H1 (cell line): ENCODE measurements at regions not wholly inside any gene's neighbourhood (a gene's known extent, or its start where the extent isn't known, plus 50 kb on each side); places are given as distances from the start of the nearest gene placed in this dataset.

ENCODE experiments used
- CTCF ChIA-PET: fragments of 300-600 bp; sonication (Branson Sonifier 250); formaldehyde crosslinking; loops from one replicate; lab custom pipeline; 2021; ENCODE audit not compliant: partially characterized antibody; lab: Charles Lee
- POLR2A ChIA-PET: fragments of 300-600 bp; sonication (Branson Sonifier 250); formaldehyde crosslinking; loops from one replicate; lab custom pipeline; 2021; ENCODE audit warnings: inconsistent platforms; ENCODE audit not compliant: partially characterized antibody; lab: Charles Lee
- DNase-seq, 2 experiments: peaks; one replicate each; pipeline versions ENCODE4 v3.0.0 to v3.0.0-alpha.2; 2010 to 2022; ENCODE audit warnings: low spot score in 2 of 2, low read depth in 1 of 2, mixed read lengths in 1 of 2
- FAIRE-seq: peaks from 2 replicates; lab custom pipeline; 2011; peaks lifted over from hg19 to GRCh38; lab: Jason Lieb, UNC
- H2AFZ ChIP-seq: 2 replicates; pipeline ENCODE4 v1.8.1; 2012; ENCODE audit warnings: low read length, inconsistent platforms
- H2AK5ac ChIP-seq: 2 replicates; pipeline ENCODE4 v1.6.1; 2013; ENCODE audit warnings: low read depth, low read length
- H2BK120ac ChIP-seq: replicated peaks from 2 replicates; pipeline ENCODE3; 2013; ENCODE audit warnings: low read depth, low read length, inconsistent platforms
- H2BK12ac ChIP-seq: 2 replicates; pipeline ENCODE4 v1.6.1; 2013; ENCODE audit warnings: low read depth, low read length
- H2BK15ac ChIP-seq: 2 replicates; pipeline ENCODE4 v1.6.1; 2013; ENCODE audit warnings: low read length
- H2BK20ac ChIP-seq: 2 replicates; pipeline ENCODE4 v1.6.1; 2013; ENCODE audit warnings: low read length
- H2BK5ac ChIP-seq: 2 replicates; pipeline ENCODE4 v1.6.1; 2013; ENCODE audit warnings: low read depth, low read length
- H3K14ac ChIP-seq: 2 replicates; pipeline ENCODE4 v1.6.1; 2013; ENCODE audit warnings: inconsistent platforms; ENCODE audit not compliant: insufficient read length
- H3K18ac ChIP-seq: 2 replicates; pipeline ENCODE4 v1.6.1; 2013; ENCODE audit warnings: low read length; ENCODE audit errors: extremely low read depth
- H3K23ac ChIP-seq: 2 replicates; pipeline ENCODE4 v1.6.1; 2013; ENCODE audit warnings: inconsistent platforms; ENCODE audit not compliant: insufficient read length
- H3K23me2 ChIP-seq: 2 replicates; pipeline ENCODE4 v1.6.1; 2013; ENCODE audit warnings: low read depth, low read length
- H3K27ac ChIP-seq: 2 replicates; pipeline ENCODE4 v1.6.1; 2011; ENCODE audit warnings: low read depth, low read length, inconsistent platforms
- H3K27me3 ChIP-seq, 4 experiments: replicated peaks in 1 of 4; 1 replicate in 1 of 4; 2 replicates in 3 of 4; pipeline versions ENCODE4 v1.6.1 to v1.8.1; 2011 to 2013; ENCODE audit warnings: low read length in 3 of 4, mild to moderate bottlenecking in 3 of 4, inconsistent platforms in 2 of 4, mixed read lengths in 2 of 4, moderate library complexity in 1 of 4; ENCODE audit not compliant: control insufficient read depth in 3 of 4, insufficient read depth in 3 of 4; ENCODE audit errors: extremely low read depth in 1 of 4
- H3K36me3 ChIP-seq, 4 experiments: 2 replicates each; pipeline versions ENCODE4 v1.6.1 to v1.8.1; 2011 to 2013; ENCODE audit warnings: mild to moderate bottlenecking in 4 of 4, low read length in 3 of 4, moderate library complexity in 2 of 4, control low read depth in 1 of 4, inconsistent platforms in 1 of 4; ENCODE audit not compliant: insufficient read depth in 4 of 4, control insufficient read depth in 2 of 4
- H3K4ac ChIP-seq: replicated peaks from 2 replicates; pipeline ENCODE3; 2013; ENCODE audit warnings: low read length, low read depth, mixed read lengths, inconsistent platforms; ENCODE audit not compliant: insufficient read length
- H3K4me1 ChIP-seq, 4 experiments: replicated peaks in 1 of 4; 1 replicate in 1 of 4; 2 replicates in 3 of 4; pipeline versions ENCODE4 v1.6.1 to v1.8.1; 2011 to 2013; ENCODE audit warnings: low read length in 3 of 4, inconsistent platforms in 2 of 4, mixed read lengths in 1 of 4; ENCODE audit not compliant: insufficient read depth in 4 of 4, control insufficient read depth in 3 of 4
- H3K4me2 ChIP-seq, 2 experiments: 2 replicates each; pipeline versions ENCODE4 v1.6.1 to v1.8.1; 2011 to 2013; ENCODE audit warnings: low read depth in 2 of 2, low read length in 2 of 2, control low read depth in 1 of 2, inconsistent platforms in 1 of 2, mild to moderate bottlenecking in 1 of 2; ENCODE audit not compliant: insufficient read depth in 1 of 2
- H3K4me3 ChIP-seq, 4 experiments: fragments of 200-600, 300-600 bp in 1 of 4; sonication (generic), shearing (Covaris generic), sonication (Bioruptor Twin) in 1 of 4; 2 replicates each; pipeline versions ENCODE4 v1.5.1 to v1.8.1; 2011 to 2016; ENCODE audit warnings: low read length in 4 of 4, low read depth in 3 of 4, control low read depth in 2 of 4, inconsistent platforms in 2 of 4, mild to moderate bottlenecking in 2 of 4, mixed read lengths in 1 of 4, moderate library complexity in 1 of 4; ENCODE audit not compliant: insufficient read depth in 2 of 4; ENCODE audit errors: extremely low read depth in 1 of 4
- H3K56ac ChIP-seq: replicated peaks from 2 replicates; pipeline ENCODE3; 2013; ENCODE audit warnings: low read depth, mild to moderate bottlenecking, mixed read lengths, low read length, inconsistent platforms; ENCODE audit not compliant: insufficient read length
- H3K79me1 ChIP-seq: 2 replicates; pipeline ENCODE4 v1.6.1; 2013; ENCODE audit warnings: low read depth, low read length, control low read depth
- H3K79me2 ChIP-seq, 2 experiments: 2 replicates each; pipeline versions ENCODE4 v1.6.1 to v1.8.1; 2012 to 2013; ENCODE audit warnings: low read length in 2 of 2, mild to moderate bottlenecking in 2 of 2, inconsistent platforms in 1 of 2; ENCODE audit not compliant: insufficient read depth in 2 of 2, control insufficient read depth in 1 of 2
- H3K9ac ChIP-seq, 4 experiments: replicated peaks in 1 of 4; 1 replicate in 1 of 4; 2 replicates in 3 of 4; pipeline versions ENCODE4 v1.6.1 to v1.8.1; 2011 to 2013; ENCODE audit warnings: low read depth in 3 of 4, low read length in 3 of 4, control low read depth in 2 of 4, mild to moderate bottlenecking in 2 of 4, moderate library complexity in 2 of 4, inconsistent platforms in 1 of 4; ENCODE audit errors: extremely low read depth in 1 of 4
- H3K9me3 ChIP-seq, 2 experiments: 2 replicates each; pipeline versions ENCODE4 v1.6.1 to v1.8.1; 2012 to 2013; ENCODE audit warnings: mild to moderate bottlenecking in 2 of 2, moderate library complexity in 2 of 2, control low read depth in 1 of 2, inconsistent platforms in 1 of 2, low read depth in 1 of 2, low read length in 1 of 2, mixed read lengths in 1 of 2; ENCODE audit not compliant: insufficient read depth in 2 of 2
- H4K20me1 ChIP-seq, 2 experiments: replicated peaks in 1 of 2; 2 replicates each; pipeline versions ENCODE3 to v1.8.1; 2011 to 2013; ENCODE audit warnings: inconsistent platforms in 2 of 2, low read length in 2 of 2, mild to moderate bottlenecking in 1 of 2; ENCODE audit not compliant: insufficient read depth in 2 of 2, control insufficient read depth in 1 of 2
- H4K5ac ChIP-seq: 2 replicates; pipeline ENCODE4 v1.6.1; 2013; ENCODE audit warnings: low read length, low read depth, mixed read lengths, inconsistent platforms; ENCODE audit not compliant: insufficient read length
- H4K8ac ChIP-seq: 2 replicates; pipeline ENCODE4 v1.8.0; 2013; ENCODE audit warnings: mild to moderate bottlenecking, moderate library complexity, low read length, inconsistent platforms; ENCODE audit not compliant: insufficient read depth; ENCODE audit errors: extremely low read depth
- H4K91ac ChIP-seq: replicated peaks from 2 replicates; pipeline ENCODE3; 2013; ENCODE audit warnings: low read length, mixed read lengths, inconsistent platforms; ENCODE audit not compliant: insufficient read length
- CBX8 ChIP-seq: fragments of 300-800, 300-1000 bp; sonication (generic); IDR thresholded peaks from 2 replicates; pipeline ENCODE4 v1.7.1; 2016; ENCODE audit warnings: low read depth, low read length, borderline replicate concordance
- E2F6 ChIP-seq: IDR thresholded peaks from 2 replicates; pipeline ENCODE4 v1.6.1; 2012; ENCODE audit warnings: inconsistent platforms
- GTF2F1 ChIP-seq: IDR thresholded peaks from 2 replicates; pipeline ENCODE4 v1.6.1; 2012; ENCODE audit warnings: low read depth, low read length, improper control_type of control experiment, borderline replicate concordance
- KDM1A ChIP-seq: fragments of 200-600, 300-600 bp; sonication (generic); IDR thresholded peaks from 2 replicates; pipeline ENCODE4 v1.7.1; 2016; ENCODE audit warnings: mild to moderate bottlenecking, low read length, borderline replicate concordance
- KDM5A ChIP-seq: fragments of 200-600 bp; IDR thresholded peaks from 2 replicates; pipeline ENCODE4 v1.7.1; 2012; ENCODE audit warnings: mild to moderate bottlenecking, low read length, inconsistent platforms, mixed read lengths
- NANOG ChIP-seq: IDR thresholded peaks from 2 replicates; pipeline ENCODE4 v1.6.1; 2011; ENCODE audit warnings: low read length, low read depth, mild to moderate bottlenecking, inconsistent platforms; ENCODE audit not compliant: insufficient read depth, poor library complexity, severe bottlenecking
- POLR2AphosphoS5 ChIP-seq: IDR thresholded peaks from 2 replicates; pipeline ENCODE4 v1.6.1; 2011; ENCODE audit warnings: low read depth, low read length
- POU5F1 ChIP-seq: IDR thresholded peaks from 2 replicates; pipeline ENCODE4 v1.6.1; 2011; ENCODE audit warnings: low read depth, mild to moderate bottlenecking, low read length, moderate library complexity
- RBBP5 ChIP-seq: IDR thresholded peaks from 2 replicates; pipeline ENCODE4 v1.7.1; 2012; ENCODE audit warnings: low read depth, mild to moderate bottlenecking, inconsistent platforms, low read length, moderate library complexity, borderline replicate concordance
- RXRA ChIP-seq: IDR thresholded peaks from 2 replicates; pipeline ENCODE4 v1.6.1; 2011; ENCODE audit warnings: low read depth, mild to moderate bottlenecking, low read length, moderate library complexity; ENCODE audit not compliant: insufficient read depth
- SIRT6 ChIP-seq: IDR thresholded peaks from one replicate; pipeline ENCODE4 v1.7.1; 2012; ENCODE audit warnings: low read length, inconsistent platforms
- SP4 ChIP-seq: IDR thresholded peaks from 2 replicates; pipeline ENCODE4 v1.6.1; 2012; ENCODE audit warnings: low read length, inconsistent platforms
- YY1 ChIP-seq: IDR thresholded peaks from 2 replicates; pipeline ENCODE4 v1.6.1; 2011; ENCODE audit warnings: low read depth, mild to moderate bottlenecking, low read length
- WGBS, 2 experiments: shearing (Covaris generic) in 1 of 2; methylation state at CpG; one replicate each; pipeline versions ENCODE4 v1.1.6 to v1.1.7; 2013 to 2015; ENCODE audit warnings: low lambda C conversion rate in 2 of 2, mixed read lengths in 2 of 2, inconsistent platforms in 1 of 2, low coverage in 1 of 2, missing lambda C conversion rate in 1 of 2; ENCODE audit not compliant: insufficient replicate concordance in 2 of 2, insufficient coverage in 1 of 2, insufficient read length in 1 of 2; ENCODE audit errors: extremely low coverage in 1 of 2, missing lambda C conversion rate in 1 of 2; 5-methylcytosine and 5-hydroxymethylcytosine counted together

- 96% methylated on average over 4 of the region's 4 CpGs; no CpG with 5 or more reads in 1 of the 2 experiments for WGBS, 2 experiments
- no peak for FAIRE-seq
- TF ChIP-seq SP4 (no peak), YY1 (no peak), KDM5A (no peak), SIRT6 (no peak), GTF2F1 (no peak), E2F6 (no peak), RBBP5 (no peak), POLR2AphosphoS5 (no peak), KDM1A (no peak), RXRA (no peak), POU5F1 (no peak), CBX8 (no peak), NANOG (no peak)
Measured at GRCh38 chr11:96954587-96955242, 564.9 kb downstream of the JRKL start.

More at GRCh38 chr11:96954587-96955242, 564.9 kb downstream of the JRKL start:
- Histone ChIP-seq H2BK5ac (no peak overlapping the region), H3K23me2 (no peaks in the 10 kb centered on the region; the same call in 1 of the 2 replicates), H3K14ac (no peak overlapping the region), H2BK20ac (no peak overlapping the region), H2AK5ac (no peak overlapping the region), H3K27ac (no peak overlapping the region), H3K4me2 (no peak overlapping the region), H3K79me1 (no peaks in the 10 kb centered on the region), H4K20me1 (no peaks in the 10 kb centered on the region), H3K79me2 (no peaks in the 10 kb centered on the region), H2BK120ac (no peak overlapping the region), H2AFZ (no peak overlapping the region), H3K56ac (no peak overlapping the region), H3K4me3 (no peak overlapping the region), H3K27me3 (no peaks in the 10 kb centered on the region), H4K91ac (no peak overlapping the region), H4K8ac (no peak overlapping the region), H3K4ac (no peak overlapping the region), H3K18ac (no peak overlapping the region), H3K9me3 (no peaks in the 10 kb centered on the region), H3K23ac (no peak overlapping the region), H3K36me3 (no peaks in the 10 kb centered on the region), H3K9ac (no peak overlapping the region), H2BK15ac (no peak overlapping the region), H2BK12ac (no peak overlapping the region), H3K4me1 (no peaks in the 10 kb centered on the region), H4K5ac (no peak overlapping the region)
- ChIA-PET POLR2A (no interaction called here), CTCF (no interaction called here)
- no peak for DNase-seq
